Fibroblast of upper back skin (primary cell): ENCODE measurements at regions not wholly inside any gene's neighbourhood (a gene's known extent, or its start where the extent isn't known, plus 50 kb on each side); places are given as distances from the start of the nearest gene placed in this dataset.

ENCODE experiments used
- DNase-seq: peaks from one replicate; pipeline ENCODE4 v3.0.0-alpha.2; 2013

DNA sequence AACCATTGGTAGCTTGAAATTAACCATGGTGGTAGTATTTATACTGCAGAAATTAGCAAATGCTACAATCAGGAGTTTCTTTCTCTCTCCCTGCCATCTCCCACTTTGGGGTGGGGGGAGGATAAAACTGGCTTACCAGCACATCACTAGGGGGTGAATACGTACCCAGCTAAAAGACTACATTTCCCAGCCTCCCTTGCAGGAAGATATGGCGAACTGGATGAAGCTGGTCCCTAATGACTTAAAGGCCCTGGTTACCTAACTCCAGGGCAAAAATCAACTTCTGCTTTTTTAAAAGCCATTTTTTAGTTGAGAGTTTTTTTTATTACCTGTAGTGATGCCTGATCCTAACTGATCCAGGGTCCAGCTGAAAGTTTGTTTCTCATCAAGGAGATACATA lies 70.3 kb upstream of the RAB12 start:
- no peak for DNase-seq

GRCh38 chr18:8546677-8547076 lies 62.6 kb upstream of the RAB12 start:
- no peak for DNase-seq

GRCh38 chr18:8548186-8548585 lies 61.1 kb upstream of the RAB12 start:
- DNase-seq, result peak; percentile 84

DNA sequence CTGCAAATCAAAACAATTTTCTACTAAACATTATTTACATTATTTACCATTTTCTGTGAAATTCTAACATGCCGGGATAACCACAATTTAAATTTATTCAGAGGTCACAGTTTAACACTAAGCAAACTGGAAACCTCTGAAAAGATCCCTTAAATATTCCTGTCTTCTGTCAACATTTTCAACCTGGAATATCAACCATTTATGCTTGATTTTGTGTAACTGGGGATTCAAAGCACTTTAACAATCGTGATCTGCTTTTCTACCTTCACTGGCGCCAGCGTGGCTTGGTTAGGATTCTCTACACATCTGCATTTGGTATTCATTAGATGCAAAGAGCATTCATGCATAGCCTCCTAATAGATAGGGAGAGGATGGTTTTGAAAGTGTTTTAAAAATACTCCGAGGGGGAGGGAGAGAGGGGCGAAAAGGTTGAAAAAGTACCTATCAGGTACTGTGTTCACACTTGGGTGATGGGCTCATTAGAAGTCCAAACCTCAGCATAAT lies 59.9 kb upstream of the RAB12 start:
- no peak for DNase-seq

GRCh38 chr18:8552151-8552550 lies 57.1 kb upstream of the RAB12 start:
- DNase-seq, result no peak

- DNase-seq, result no peak
These were observed 54.9 kb upstream of the RAB12 start for GRCh38 chr18:8554354-8554753.

GRCh38 chr18:8556424-8556823 lies 52.8 kb upstream of the RAB12 start:
- DNase-seq, result no peak
